C1 segment of cervical spinal cord (tissue), 14 donors: ENCODE measurements at regions not wholly inside any gene's neighbourhood (a gene's known extent, or its start where the extent isn't known, plus 50 kb on each side); places are given as distances from the start of the nearest gene placed in this dataset.
"Not testable (repeated sequence)": the region's sequence is repeated elsewhere in the genome, so short reads cannot be mapped to it uniquely, and the experiment has no call there.

Experiments used
- DNase-seq, 14 donors: peaks; one replicate each; lab custom pipeline; 2025; lab: John Stamatoyannopoulos, UW

- no peak for DNase-seq
Measured at GRCh38 chr14:37711831-37712475, 116.5 kb downstream of the TTC6 start.

- not testable (repeated sequence) for DNase-seq
Measured at GRCh38 chr14:37712476-37712860, 117.0 kb downstream of the TTC6 start.

- no peak for DNase-seq
Measured at GRCh38 chr14:37712976-37713431, 117.6 kb downstream of the TTC6 start.

- DNase-seq: no peak
Measured at GRCh38 chr14:37720131-37720530, 124.7 kb downstream of the TTC6 start.

- no peak for DNase-seq
Measured at GRCh38 chr14:37721976-37722659, 126.7 kb downstream of the TTC6 start.

- DNase-seq: no peak
Measured at GRCh38 chr14:37723515-37723914, 128.1 kb downstream of the TTC6 start.

- DNase-seq: no peak
Measured at GRCh38 chr14:37726708-37727107, 131.3 kb downstream of the TTC6 start.

GRCh38 chr14:37729218-37729617, 133.8 kb downstream of the TTC6 start:
- no peak for DNase-seq

- no peak for DNase-seq
Measured at GRCh38 chr14:37731094-37731493, 135.7 kb downstream of the TTC6 start.

GRCh38 chr14:37745657-37746056, 150.2 kb downstream of the TTC6 start:
- DNase-seq: no peak

GRCh38 chr14:37746140-37746832, 150.9 kb downstream of the TTC6 start:
- no peak for DNase-seq

- DNase-seq: no peak
Measured at GRCh38 chr14:37753459-37753858, 158.0 kb downstream of the TTC6 start.

- DNase-seq: not testable (repeated sequence)
Measured at GRCh38 chr14:37760275-37760674, 164.8 kb downstream of the TTC6 start.

- no peak for DNase-seq
Measured at GRCh38 chr14:37763266-37763665, 167.8 kb downstream of the TTC6 start.

GRCh38 chr14:37772283-37772682, 176.9 kb downstream of the TTC6 start:
- not testable (repeated sequence) for DNase-seq

- no peak for DNase-seq
Measured at GRCh38 chr14:37776791-37777499, 181.5 kb downstream of the TTC6 start.

- no peak for DNase-seq
Measured at GRCh38 chr14:37778135-37778943, 182.9 kb downstream of the TTC6 start.

- no peak for DNase-seq
Measured at GRCh38 chr14:37779480-37779879, 184.1 kb downstream of the TTC6 start.

- DNase-seq: not testable (repeated sequence)
Measured at GRCh38 chr14:37780731-37781130, 185.3 kb downstream of the TTC6 start.

- DNase-seq: not testable (repeated sequence)
Measured at GRCh38 chr14:37784203-37784826, 188.9 kb downstream of the TTC6 start.

- DNase-seq: not testable (repeated sequence)
Measured at GRCh38 chr14:37784827-37785223, 189.4 kb downstream of the TTC6 start.
